ENCODE measurements at regions not wholly inside any gene's neighbourhood (a gene's known extent, or its start where the extent isn't known, plus 50 kb on each side); places are given as distances from the start of the nearest gene placed in this dataset.
A peak's percentile ranks its signal among the peaks of the same experiment; 100 is the strongest.

DNA sequence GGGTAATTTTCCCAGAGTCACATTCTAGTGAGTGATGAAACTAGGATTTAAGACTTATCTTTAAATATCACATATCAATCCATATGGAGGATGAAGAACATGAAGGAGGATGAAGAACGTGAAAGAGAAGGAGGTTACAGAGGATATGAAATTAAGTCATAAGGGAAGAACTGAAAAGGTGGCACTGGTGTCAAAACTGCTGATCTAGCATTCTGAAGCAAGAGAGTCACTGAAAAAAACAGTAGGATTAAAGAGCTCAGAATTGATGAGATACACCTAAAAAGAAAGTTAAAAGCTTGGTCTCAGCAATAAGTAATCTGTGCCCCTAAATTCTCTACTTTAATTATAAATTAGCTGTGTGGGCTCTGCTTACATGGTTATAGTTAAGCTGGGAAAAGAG, 156.5 kb downstream of the KCTD12 start:
- ATAC-seq (ENCODE audit: insufficient read depth, low FRiP score), result no peak
- Histone ChIP-seq H3K9me3 (ENCODE audit: control insufficient read depth in 4 of 4, insufficient read depth in 3 of 4, low read length in 3 of 4) (peaks cover 0 to 4% (median 0%) of the 10 kb centered on the region in 4 donors), H3K27ac (ENCODE audit: low read depth in 1 of 2, low read length in 1 of 2) (peak overlapping the region in 1 of 2 donors; percentile 29), H3K27me3 (ENCODE audit: control insufficient read depth in 3 of 3, insufficient read depth in 3 of 3, low read length in 2 of 3) (no peaks in the 10 kb centered on the region), H3K9ac (ENCODE audit: insufficient read depth in 1 of 2, low read length in 2 of 2) (no peak overlapping the region), H3K36me3 (ENCODE audit: control insufficient read depth in 4 of 4, insufficient read depth in 4 of 4, low read length in 4 of 4) (no peaks in the 10 kb centered on the region), H3K4me1 (ENCODE audit: control insufficient read depth in 5 of 5, insufficient read depth in 5 of 5, low read length in 5 of 5) (peaks cover 0 to 14% (median 7%) of the 10 kb centered on the region in 5 donors), H3K4me3 (no peak overlapping the region)
- TF ChIP-seq, protein P1, sequence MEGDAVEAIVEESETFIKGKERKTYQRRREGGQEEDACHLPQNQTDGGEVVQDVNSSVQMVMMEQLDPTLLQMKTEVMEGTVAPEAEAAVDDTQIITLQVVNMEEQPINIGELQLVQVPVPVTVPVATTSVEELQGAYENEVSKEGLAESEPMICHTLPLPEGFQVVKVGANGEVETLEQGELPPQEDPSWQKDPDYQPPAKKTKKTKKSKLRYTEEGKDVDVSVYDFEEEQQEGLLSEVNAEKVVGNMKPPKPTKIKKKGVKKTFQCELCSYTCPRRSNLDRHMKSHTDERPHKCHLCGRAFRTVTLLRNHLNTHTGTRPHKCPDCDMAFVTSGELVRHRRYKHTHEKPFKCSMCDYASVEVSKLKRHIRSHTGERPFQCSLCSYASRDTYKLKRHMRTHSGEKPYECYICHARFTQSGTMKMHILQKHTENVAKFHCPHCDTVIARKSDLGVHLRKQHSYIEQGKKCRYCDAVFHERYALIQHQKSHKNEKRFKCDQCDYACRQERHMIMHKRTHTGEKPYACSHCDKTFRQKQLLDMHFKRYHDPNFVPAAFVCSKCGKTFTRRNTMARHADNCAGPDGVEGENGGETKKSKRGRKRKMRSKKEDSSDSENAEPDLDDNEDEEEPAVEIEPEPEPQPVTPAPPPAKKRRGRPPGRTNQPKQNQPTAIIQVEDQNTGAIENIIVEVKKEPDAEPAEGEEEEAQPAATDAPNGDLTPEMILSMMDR (IDR thresholded peaks at IDR 0.05; ENCODE audit: control extremely low read depth, extremely low read depth), result no peak
- DNase-seq, result no peak
- 37 to 60% methylated on average over 1 of the region's 1 CpG for WGBS, 2 donors

- ATAC-seq (ENCODE audit: insufficient read depth, low FRiP score) (no peak), DNase-seq (no peak)
- Histone ChIP-seq H3K9ac (ENCODE audit: insufficient read depth in 1 of 2, low read length in 2 of 2) (no peak overlapping the region), H3K36me3 (ENCODE audit: control insufficient read depth in 4 of 4, insufficient read depth in 4 of 4, low read length in 4 of 4) (no peaks in the 10 kb centered on the region), H3K4me3 (no peak overlapping the region), H3K9me3 (ENCODE audit: control insufficient read depth in 4 of 4, insufficient read depth in 3 of 4, low read length in 3 of 4) (peaks cover 0 to 2% (median 0%) of the 10 kb centered on the region in 4 donors), H3K27ac (ENCODE audit: low read depth in 1 of 2, low read length in 1 of 2) (no peak overlapping the region), H3K27me3 (ENCODE audit: control insufficient read depth in 3 of 3, insufficient read depth in 3 of 3, low read length in 2 of 3) (no peaks in the 10 kb centered on the region), H3K4me1 (ENCODE audit: control insufficient read depth in 5 of 5, insufficient read depth in 5 of 5, low read length in 5 of 5) (peaks cover 4 to 28% (median 12%) of the 10 kb centered on the region in 5 donors)
- TF ChIP-seq, protein P1 (IDR thresholded peaks at IDR 0.05; ENCODE audit: control extremely low read depth, extremely low read depth), result no peak
- 63 to 91% methylated on average over 1 of the region's 1 CpG for WGBS, 2 donors
These were observed 160.3 kb downstream of the KCTD12 start for GRCh38 chr13:76725896-76726295.

DNA sequence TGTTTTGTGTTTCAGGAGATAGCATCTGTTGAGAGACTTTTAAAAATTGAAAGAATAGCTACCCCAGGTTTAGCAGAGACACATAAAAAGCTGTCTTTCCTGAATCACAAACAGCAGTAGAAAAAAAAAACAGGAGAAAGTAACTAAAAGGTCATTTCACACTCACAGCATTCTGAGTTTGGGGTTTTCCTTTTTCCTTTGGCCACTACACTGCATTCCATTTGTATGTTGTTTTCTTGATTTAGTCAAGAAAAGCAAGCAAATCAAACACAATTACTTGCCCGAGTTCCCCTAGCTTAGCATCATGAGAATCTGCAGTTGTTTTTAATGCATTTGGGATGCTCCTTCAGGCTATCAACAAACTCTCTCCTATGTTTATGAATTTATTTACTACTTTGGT, 161.0 kb downstream of the KCTD12 start:
- Histone ChIP-seq H3K9ac (ENCODE audit: insufficient read depth in 1 of 2, low read length in 2 of 2) (no peak overlapping the region), H3K9me3 (ENCODE audit: control insufficient read depth in 4 of 4, insufficient read depth in 3 of 4, low read length in 3 of 4) (peaks cover 0 to 2% (median 0%) of the 10 kb centered on the region in 4 donors), H3K4me3 (no peak overlapping the region), H3K4me1 (ENCODE audit: control insufficient read depth in 5 of 5, insufficient read depth in 5 of 5, low read length in 5 of 5) (peaks cover 4 to 28% (median 12%) of the 10 kb centered on the region in 5 donors), H3K36me3 (ENCODE audit: control insufficient read depth in 4 of 4, insufficient read depth in 4 of 4, low read length in 4 of 4) (no peaks in the 10 kb centered on the region), H3K27me3 (ENCODE audit: control insufficient read depth in 3 of 3, insufficient read depth in 3 of 3, low read length in 2 of 3) (no peaks in the 10 kb centered on the region), H3K27ac (ENCODE audit: low read depth in 1 of 2, low read length in 1 of 2) (no peak overlapping the region)
- WGBS, 2 donors, result 43 to 62% methylated on average over 1 of the region's 1 CpG
- DNase-seq, result peak in 2 of 3 donors; percentile 64 to 74
- ATAC-seq (ENCODE audit: insufficient read depth, low FRiP score), result no peak
- TF ChIP-seq, protein P1 (IDR thresholded peaks at IDR 0.05; ENCODE audit: control extremely low read depth, extremely low read depth), result no peak

GRCh38 chr13:76724421-76724820, 161.8 kb downstream of the KCTD12 start:
- Histone ChIP-seq H3K4me3 (no peak overlapping the region), H3K27ac (ENCODE audit: low read depth in 1 of 2, low read length in 1 of 2) (no peak overlapping the region), H3K9me3 (ENCODE audit: control insufficient read depth in 4 of 4, insufficient read depth in 3 of 4, low read length in 3 of 4) (peaks cover 0 to 2% (median 0%) of the 10 kb centered on the region in 4 donors), H3K27me3 (ENCODE audit: control insufficient read depth in 3 of 3, insufficient read depth in 3 of 3, low read length in 2 of 3) (no peaks in the 10 kb centered on the region), H3K4me1 (ENCODE audit: control insufficient read depth in 5 of 5, insufficient read depth in 5 of 5, low read length in 5 of 5) (peaks cover 4 to 28% (median 12%) of the 10 kb centered on the region in 5 donors), H3K36me3 (ENCODE audit: control insufficient read depth in 4 of 4, insufficient read depth in 4 of 4, low read length in 4 of 4) (no peaks in the 10 kb centered on the region), H3K9ac (ENCODE audit: insufficient read depth in 1 of 2, low read length in 2 of 2) (peak overlapping the region in 1 of 2 donors; percentile 34)
- TF ChIP-seq, protein P1 (IDR thresholded peaks at IDR 0.05; ENCODE audit: control extremely low read depth, extremely low read depth), result no peak
- DNase-seq (peak in 2 of 3 donors; percentile 66 to 68), ATAC-seq (ENCODE audit: insufficient read depth, low FRiP score) (no peak)
- 23 to 43% methylated on average over 2 of the region's 2 CpGs for WGBS, 2 donors

Measured in lung (tissue), 11 donors.